AG04450 (cell line): ENCODE measurements at regions not wholly inside any gene's neighbourhood (a gene's known extent, or its start where the extent isn't known, plus 50 kb on each side); places are given as distances from the start of the nearest gene placed in this dataset.

Source experiments
- CTCF ChIA-PET: fragments of 300-600, 350-600 bp; formaldehyde crosslinking; extraction: SDS; loops from one replicate; lab custom pipeline; 2022; ENCODE audit warnings: antibody characterized with exemption, inconsistent platforms; lab: Charles Lee
- POLR2A ChIA-PET: fragments of 350-600 bp; formaldehyde crosslinking; extraction: SDS; loops from one replicate; lab custom pipeline; 2021; ENCODE audit warnings: antibody characterized with exemption, inconsistent platforms; lab: Yijun Ruan, JAX
- DNase-seq: peaks from one replicate; pipeline ENCODE4 v3.0.0-alpha.2; 2011; ENCODE audit warnings: low read depth, low spot score
- H3K27ac ChIP-seq: one replicate; pipeline ENCODE4 v1.5.1; 2012; ENCODE audit warnings: low read depth, low read length, control low read depth
- H3K27me3 ChIP-seq: one replicate; pipeline ENCODE4 v1.6.0; 2012; ENCODE audit warnings: low read length; ENCODE audit not compliant: control insufficient read depth, insufficient read depth
- H3K4me3 ChIP-seq: 2 replicates; pipeline ENCODE4 v1.5.1; 2011; ENCODE audit warnings: mild to moderate bottlenecking, low read depth, low read length, control low read depth
- H3K9me3 ChIP-seq: 2 replicates; pipeline ENCODE4 v1.5.1; 2012; ENCODE audit warnings: low read length; ENCODE audit not compliant: control insufficient read depth, insufficient read depth
- CTCF ChIP-seq: IDR thresholded peaks from 2 replicates; pipeline ENCODE4 v1.5.1; 2011; ENCODE audit warnings: low read depth, low read length, control low read depth, inconsistent platforms

- Histone ChIP-seq H3K9me3 (peaks cover 8% of the 10 kb centered on the region; the same call in 1 of the 2 replicates), H3K27me3 (no peaks in the 10 kb centered on the region), H3K27ac (no peak overlapping the region), H3K4me3 (no peak overlapping the region)
- POLR2A ChIA-PET = no interaction called here
- no peak for DNase-seq
- CTCF ChIA-PET = no interaction called here
- TF ChIP-seq CTCF = no peak
Measured at GRCh38 chr5:4802044-4802443, 338.1 kb upstream of the ADAMTS16 start.

- POLR2A ChIA-PET = no interaction called here
Measured at GRCh38 chr5:4804691-4805360, 335.3 kb upstream of the ADAMTS16 start.

GRCh38 chr5:4815002-4815401, 325.1 kb upstream of the ADAMTS16 start:
- ChIA-PET CTCF (no interaction called here), POLR2A (no interaction called here)
- DNase-seq = no peak
- no peak for TF ChIP-seq CTCF
- Histone ChIP-seq H3K9me3 (peaks cover 8% of the 10 kb centered on the region; the same call in 1 of the 2 replicates), H3K27me3 (no peaks in the 10 kb centered on the region), H3K27ac (no peak overlapping the region), H3K4me3 (no peak overlapping the region)

More at GRCh38 chr5:4804691-4805360, 335.3 kb upstream of the ADAMTS16 start:
- H3K27ac ChIP-seq = no peak overlapping the region
- CTCF ChIA-PET = no interaction called here
- no peak for TF ChIP-seq CTCF
- H3K27me3 ChIP-seq = no peaks in the 10 kb centered on the region
- DNase-seq = no peak
- no peak overlapping the region for H3K4me3 ChIP-seq
- peaks cover 8% of the 10 kb centered on the region; the same call in 1 of the 2 replicates for H3K9me3 ChIP-seq

- ChIA-PET CTCF (no interaction called here), POLR2A (no interaction called here)
- Histone ChIP-seq H3K4me3 (no peak overlapping the region), H3K9me3 (peaks cover 8% of the 10 kb centered on the region), H3K27me3 (no peaks in the 10 kb centered on the region), H3K27ac (no peak overlapping the region)
- DNase-seq = no peak
- TF ChIP-seq CTCF = no peak
Measured at GRCh38 chr5:4817767-4818166, 322.4 kb upstream of the ADAMTS16 start.

- ChIA-PET POLR2A (no interaction called here), CTCF (no interaction called here)
- peaks cover 15% of the 10 kb centered on the region for H3K9me3 ChIP-seq
- H3K4me3 ChIP-seq = no peak overlapping the region
- no peaks in the 10 kb centered on the region for H3K27me3 ChIP-seq
- no peak overlapping the region for H3K27ac ChIP-seq
- DNase-seq = no peak
- TF ChIP-seq CTCF = no peak
Measured at GRCh38 chr5:4831325-4831724, 308.8 kb upstream of the ADAMTS16 start.
